Activated naive CD8-positive, alpha-beta T cell treated with anti-CD3 and anti-CD28 coated beads for 36 hours (primary cell): ENCODE measurements at regions not wholly inside any gene's neighbourhood (a gene's known extent, or its start where the extent isn't known, plus 50 kb on each side); places are given as distances from the start of the nearest gene placed in this dataset.
"Not testable (repeated sequence)": the region's sequence is repeated elsewhere in the genome, so short reads cannot be mapped to it uniquely, and the experiment has no call there.

ENCODE experiments used
- DNase-seq: peaks from one replicate; pipeline ENCODE4 v3.0.0; 2021
- H3K27ac Mint-ChIP-seq: one replicate; pipeline ENCODE4 v1.8.0; 2022; ENCODE audit warnings: mild to moderate bottlenecking, moderate library complexity, mixed read lengths
- H3K27me3 Mint-ChIP-seq: one replicate; pipeline ENCODE4 v1.8.0; 2022; ENCODE audit warnings: mild to moderate bottlenecking, mixed read lengths
- H3K36me3 Mint-ChIP-seq: one replicate; pipeline ENCODE4 v1.8.0; 2021; ENCODE audit warnings: mild to moderate bottlenecking, mixed read lengths
- H3K4me1 Mint-ChIP-seq: one replicate; pipeline ENCODE4 v1.8.0; 2021; ENCODE audit warnings: mixed read lengths
- H3K4me3 Mint-ChIP-seq: one replicate; pipeline ENCODE4 v1.8.0; 2022; ENCODE audit warnings: mild to moderate bottlenecking, moderate library complexity, mixed read lengths
- H3K9me3 Mint-ChIP-seq: one replicate; pipeline ENCODE4 v1.8.0; 2022; ENCODE audit warnings: mixed read lengths

GRCh38 chr7:51450541-51450940 lies 133.9 kb upstream of the COBL start:
- H3K36me3 Mint-ChIP-seq: no peaks in the 10 kb centered on the region
- no peaks in the 10 kb centered on the region for H3K4me1 Mint-ChIP-seq
- H3K4me3 Mint-ChIP-seq: no peak overlapping the region
- DNase-seq: no peak
- H3K9me3 Mint-ChIP-seq: no peaks in the 10 kb centered on the region
- peaks cover 4% of the 10 kb centered on the region for H3K27me3 Mint-ChIP-seq
- no peak overlapping the region for H3K27ac Mint-ChIP-seq

GRCh38 chr7:51446785-51447184 lies 130.2 kb upstream of the COBL start:
- Mint-ChIP-seq H3K4me3 (no peak overlapping the region), H3K27me3 (peaks cover 4% of the 10 kb centered on the region), H3K4me1 (no peaks in the 10 kb centered on the region), H3K9me3 (peaks cover 8% of the 10 kb centered on the region), H3K36me3 (no peaks in the 10 kb centered on the region), H3K27ac (no peak overlapping the region)
- no peak for DNase-seq

- no peak for DNase-seq
- Mint-ChIP-seq H3K4me3 (no peak overlapping the region), H3K4me1 (no peaks in the 10 kb centered on the region), H3K27me3 (peaks cover 4% of the 10 kb centered on the region), H3K27ac (no peak overlapping the region), H3K9me3 (peaks cover 8% of the 10 kb centered on the region), H3K36me3 (no peaks in the 10 kb centered on the region)
Measured at GRCh38 chr7:51446356-51446755, 129.7 kb upstream of the COBL start.

- H3K36me3 Mint-ChIP-seq: no peaks in the 10 kb centered on the region
- no peak overlapping the region for H3K27ac Mint-ChIP-seq
- no peak overlapping the region for H3K4me3 Mint-ChIP-seq
- DNase-seq: no peak
- H3K4me1 Mint-ChIP-seq: no peaks in the 10 kb centered on the region
- peaks cover 4% of the 10 kb centered on the region for H3K27me3 Mint-ChIP-seq
- H3K9me3 Mint-ChIP-seq: peaks cover 8% of the 10 kb centered on the region
Measured at GRCh38 chr7:51444936-51445335, 128.3 kb upstream of the COBL start.

- no peaks in the 10 kb centered on the region for H3K36me3 Mint-ChIP-seq
- peak; percentile 16 for DNase-seq
- no peak overlapping the region for H3K4me3 Mint-ChIP-seq
- H3K4me1 Mint-ChIP-seq: peaks cover 1% of the 10 kb centered on the region
- H3K9me3 Mint-ChIP-seq: no peaks in the 10 kb centered on the region
- H3K27me3 Mint-ChIP-seq: peaks cover 10% of the 10 kb centered on the region
- H3K27ac Mint-ChIP-seq: no peak overlapping the region
Measured at GRCh38 chr7:51430480-51431086, 114.0 kb upstream of the COBL start.

- H3K9me3 Mint-ChIP-seq: no peaks in the 10 kb centered on the region
- no peak for DNase-seq
- H3K4me3 Mint-ChIP-seq: no peak overlapping the region
- H3K36me3 Mint-ChIP-seq: no peaks in the 10 kb centered on the region
- H3K27me3 Mint-ChIP-seq: peaks cover 10% of the 10 kb centered on the region
- no peak overlapping the region for H3K27ac Mint-ChIP-seq
- peaks cover 1% of the 10 kb centered on the region for H3K4me1 Mint-ChIP-seq
Measured at GRCh38 chr7:51428217-51428887, 111.7 kb upstream of the COBL start.

- peaks cover under 1% of the 10 kb centered on the region for H3K4me1 Mint-ChIP-seq
- no peaks in the 10 kb centered on the region for H3K36me3 Mint-ChIP-seq
- H3K27me3 Mint-ChIP-seq: peaks cover 10% of the 10 kb centered on the region
- no peak overlapping the region for H3K4me3 Mint-ChIP-seq
- H3K27ac Mint-ChIP-seq: no peak overlapping the region
- H3K9me3 Mint-ChIP-seq: no peaks in the 10 kb centered on the region
- no peak for DNase-seq
Measured at GRCh38 chr7:51426163-51426562, 109.6 kb upstream of the COBL start.

- not testable (repeated sequence) for DNase-seq, H3K27me3 Mint-ChIP-seq, H3K27ac Mint-ChIP-seq, H3K4me3 Mint-ChIP-seq, H3K9me3 Mint-ChIP-seq, H3K36me3 Mint-ChIP-seq, H3K4me1 Mint-ChIP-seq
Measured at GRCh38 chr7:51409934-51410333, 93.3 kb upstream of the COBL start.

GRCh38 chr7:51397608-51398007 lies 81.0 kb upstream of the COBL start:
- H3K9me3 Mint-ChIP-seq, H3K27me3 Mint-ChIP-seq, H3K36me3 Mint-ChIP-seq, H3K27ac Mint-ChIP-seq, H3K4me3 Mint-ChIP-seq, H3K4me1 Mint-ChIP-seq, DNase-seq: not testable (repeated sequence)

GRCh38 chr7:51393003-51393402 lies 76.4 kb upstream of the COBL start:
- H3K4me3 Mint-ChIP-seq, DNase-seq, H3K4me1 Mint-ChIP-seq, H3K36me3 Mint-ChIP-seq, H3K27me3 Mint-ChIP-seq, H3K27ac Mint-ChIP-seq, H3K9me3 Mint-ChIP-seq: not testable (repeated sequence)

- not testable (repeated sequence) for DNase-seq, H3K4me1 Mint-ChIP-seq, H3K27me3 Mint-ChIP-seq
Measured at GRCh38 chr7:51389952-51390351, 73.3 kb upstream of the COBL start.

GRCh38 chr7:51389216-51389812 lies 72.7 kb upstream of the COBL start:
- not testable (repeated sequence) for H3K4me1 Mint-ChIP-seq, H3K4me3 Mint-ChIP-seq, H3K27me3 Mint-ChIP-seq, H3K9me3 Mint-ChIP-seq, DNase-seq, H3K27ac Mint-ChIP-seq, H3K36me3 Mint-ChIP-seq

More at GRCh38 chr7:51389952-51390351, 73.3 kb upstream of the COBL start:
- H3K9me3 Mint-ChIP-seq, H3K4me3 Mint-ChIP-seq, H3K36me3 Mint-ChIP-seq, H3K27ac Mint-ChIP-seq: not testable (repeated sequence)

- not testable (repeated sequence) for H3K36me3 Mint-ChIP-seq, H3K4me3 Mint-ChIP-seq, H3K27me3 Mint-ChIP-seq, H3K9me3 Mint-ChIP-seq, DNase-seq, H3K4me1 Mint-ChIP-seq, H3K27ac Mint-ChIP-seq
Measured at GRCh38 chr7:51388241-51388640, 71.6 kb upstream of the COBL start.

GRCh38 chr7:51386806-51387568 lies 70.4 kb upstream of the COBL start:
- not testable (repeated sequence) for H3K9me3 Mint-ChIP-seq, H3K4me1 Mint-ChIP-seq, H3K4me3 Mint-ChIP-seq, H3K27ac Mint-ChIP-seq, H3K27me3 Mint-ChIP-seq, DNase-seq, H3K36me3 Mint-ChIP-seq

- not testable (repeated sequence) for H3K27ac Mint-ChIP-seq, H3K4me3 Mint-ChIP-seq
Measured at GRCh38 chr7:51386184-51386583, 69.6 kb upstream of the COBL start.

More at GRCh38 chr7:51386184-51386583, 69.6 kb upstream of the COBL start:
- not testable (repeated sequence) for H3K27me3 Mint-ChIP-seq, DNase-seq, H3K9me3 Mint-ChIP-seq, H3K4me1 Mint-ChIP-seq, H3K36me3 Mint-ChIP-seq
